H9 (cell line): ENCODE measurements at regions not wholly inside any gene's neighbourhood (a gene's known extent, or its start where the extent isn't known, plus 50 kb on each side); places are given as distances from the start of the nearest gene placed in this dataset.

Experiments used
- DNase-seq: peaks from one replicate; pipeline ENCODE4 v3.0.0-alpha.2; 2017
- H2AFZ ChIP-seq: one replicate; pipeline ENCODE4 v1.6.1; 2013; ENCODE audit warnings: mild to moderate bottlenecking, low read length, control low read depth, moderate library complexity
- H2AK5ac ChIP-seq: 2 replicates; pipeline ENCODE4 v1.6.1; 2013; ENCODE audit warnings: low read length, control low read depth, mixed read lengths; ENCODE audit not compliant: insufficient read length
- H2BK120ac ChIP-seq: one replicate; pipeline ENCODE4 v1.6.1; 2013; ENCODE audit warnings: low read depth, mild to moderate bottlenecking, low read length, control low read depth, inconsistent platforms; ENCODE audit not compliant: poor library complexity, severe bottlenecking
- H2BK12ac ChIP-seq: 2 replicates; pipeline ENCODE4 v1.6.1; 2013; ENCODE audit warnings: low read length, control low read depth, mixed read lengths, low read depth; ENCODE audit not compliant: insufficient read length
- H2BK15ac ChIP-seq: 2 replicates; pipeline ENCODE4 v1.6.1; 2013; ENCODE audit warnings: low read depth, low read length, control low read depth
- H2BK20ac ChIP-seq: one replicate; pipeline ENCODE4 v1.6.1; 2013; ENCODE audit warnings: low read depth, mild to moderate bottlenecking, low read length, control low read depth, inconsistent platforms; ENCODE audit not compliant: poor library complexity, severe bottlenecking
- H2BK5ac ChIP-seq: 2 replicates; pipeline ENCODE4 v1.6.1; 2013; ENCODE audit warnings: low read length, control low read depth, mixed read lengths; ENCODE audit not compliant: insufficient read length
- H3K14ac ChIP-seq: 2 replicates; pipeline ENCODE4 v1.6.1; 2013; ENCODE audit warnings: low read length, control low read depth; ENCODE audit not compliant: insufficient read depth
- H3K18ac ChIP-seq: 2 replicates; pipeline ENCODE4 v1.6.1; 2013; ENCODE audit warnings: low read depth, mild to moderate bottlenecking, mixed read lengths, low read length, control low read depth; ENCODE audit not compliant: insufficient read length
- H3K23ac ChIP-seq: 2 replicates; pipeline ENCODE4 v1.6.1; 2013; ENCODE audit warnings: low read length, control low read depth, mixed read lengths, low read depth; ENCODE audit not compliant: insufficient read length
- H3K23me2 ChIP-seq: 2 replicates; pipeline ENCODE4 v1.6.1; 2013; ENCODE audit warnings: low read depth, mild to moderate bottlenecking, mixed read lengths, low read length, control low read depth; ENCODE audit not compliant: insufficient read length, poor library complexity, severe bottlenecking
- H3K27ac ChIP-seq: 2 replicates; pipeline ENCODE4 v1.5.1; 2013; ENCODE audit warnings: low read length, control low read depth, mixed read lengths, low read depth; ENCODE audit not compliant: insufficient read length
- H3K27me3 ChIP-seq: 2 replicates; pipeline ENCODE4 v1.6.1; 2013; ENCODE audit warnings: low read length, control low read depth, inconsistent platforms; ENCODE audit not compliant: insufficient read depth
- H3K4ac ChIP-seq: 2 replicates; pipeline ENCODE4 v1.6.1; 2013; ENCODE audit warnings: low read depth, mild to moderate bottlenecking, control low read depth, inconsistent platforms, low read length, moderate library complexity
- H3K4me1 ChIP-seq: 2 replicates; pipeline ENCODE4 v1.6.1; 2013; ENCODE audit warnings: low read length, control low read depth, inconsistent platforms; ENCODE audit not compliant: insufficient read depth
- H3K4me2 ChIP-seq: 2 replicates; pipeline ENCODE4 v1.6.1; 2013; ENCODE audit warnings: low read length, control low read depth, mixed read lengths; ENCODE audit not compliant: insufficient read length, insufficient read depth
- H3K56ac ChIP-seq: 2 replicates; pipeline ENCODE4 v1.6.1; 2013; ENCODE audit warnings: low read depth, mild to moderate bottlenecking, mixed read lengths, low read length, control low read depth; ENCODE audit not compliant: insufficient read length
- H3K79me1 ChIP-seq: 2 replicates; pipeline ENCODE4 v1.6.1; 2013; ENCODE audit warnings: low read depth, mild to moderate bottlenecking, moderate library complexity, low read length, control low read depth, inconsistent platforms; ENCODE audit not compliant: insufficient read depth, poor library complexity, severe bottlenecking
- H3K79me2 ChIP-seq: 2 replicates; pipeline ENCODE4 v1.6.1; 2013; ENCODE audit warnings: low read length, control low read depth, inconsistent platforms; ENCODE audit not compliant: insufficient read depth
- H3K9ac ChIP-seq: 2 replicates; pipeline ENCODE4 v1.6.1; 2013; ENCODE audit warnings: low read length, control low read depth, mixed read lengths; ENCODE audit not compliant: insufficient read length; ENCODE audit errors: extremely low read depth
- H3K9me3 ChIP-seq: one replicate; pipeline ENCODE4 v1.6.1; 2013; ENCODE audit warnings: low read depth, low read length, inconsistent platforms; ENCODE audit not compliant: control insufficient read depth
- H3T11ph ChIP-seq: one replicate; pipeline ENCODE4 v1.6.1; 2013; ENCODE audit warnings: mild to moderate bottlenecking, low read length, control low read depth, inconsistent platforms
- H4K20me1 ChIP-seq: one replicate; pipeline ENCODE4 v1.6.1; 2013; ENCODE audit not compliant: control insufficient read depth, insufficient read length, insufficient read depth
- H4K5ac ChIP-seq: 2 replicates; pipeline ENCODE4 v1.6.1; 2013; ENCODE audit warnings: low read depth, mild to moderate bottlenecking, mixed read lengths, low read length, control low read depth; ENCODE audit not compliant: insufficient read length
- H4K8ac ChIP-seq: replicated peaks from 2 replicates; pipeline ENCODE4 v1.6.1; 2013; ENCODE audit warnings: low read length, control low read depth, mixed read lengths, low read depth; ENCODE audit not compliant: insufficient read length
- H4K91ac ChIP-seq: 2 replicates; pipeline ENCODE4 v1.6.1; 2013; ENCODE audit warnings: low read depth, mild to moderate bottlenecking, moderate library complexity, mixed read lengths, low read length, control low read depth; ENCODE audit not compliant: insufficient read length
- H3K27ac Mint-ChIP-seq, 3 experiments: 2 replicates in 2 of 3; 3 replicates in 1 of 3; pipeline ENCODE4 v1.8.0; 2020 to 2021; ENCODE audit warnings: mixed read lengths in 3 of 3, mild to moderate bottlenecking in 1 of 3, moderate library complexity in 1 of 3
- H3K27me3 Mint-ChIP-seq: 2 replicates; pipeline ENCODE4 v1.8.0; 2021; ENCODE audit warnings: low read depth, mild to moderate bottlenecking, moderate library complexity, mixed read lengths
- H3K36me3 Mint-ChIP-seq, 3 experiments: 2 replicates in 2 of 3; 3 replicates in 1 of 3; pipeline ENCODE4 v1.8.0; 2020 to 2021; ENCODE audit warnings: low read depth in 3 of 3, mixed read lengths in 3 of 3; ENCODE audit not compliant: insufficient read depth in 1 of 3
- H3K4me1 Mint-ChIP-seq, 2 experiments: 2 replicates each; pipeline ENCODE4 v1.8.0; 2020; ENCODE audit warnings: mixed read lengths in 2 of 2
- H3K4me3 Mint-ChIP-seq, 2 experiments: 2 replicates in 1 of 2; 3 replicates in 1 of 2; pipeline ENCODE4 v1.8.0; 2020 to 2021; ENCODE audit warnings: mild to moderate bottlenecking in 2 of 2, mixed read lengths in 2 of 2, moderate library complexity in 1 of 2
- H3K9me3 Mint-ChIP-seq, 2 experiments: 2 replicates in 1 of 2; 3 replicates in 1 of 2; pipeline ENCODE4 v1.8.0; 2020; ENCODE audit warnings: mild to moderate bottlenecking in 2 of 2, mixed read lengths in 2 of 2, moderate library complexity in 1 of 2
- CTCF ChIP-seq: fragments of 200-600 bp; sonication (generic); conservative IDR thresholded peaks from 3 replicates; pipeline ENCODE4 v1.8.0; 2021; ENCODE audit warnings: antibody characterized with exemption, mild to moderate bottlenecking
- WGBS: extraction: QIAGEN DNeasy Blood & Tissue Kit; methylation state at CpG from one replicate; pipeline ENCODE4 v1.1.7; 2013; ENCODE audit warnings: missing lambda C conversion rate, low lambda C conversion rate, mixed read lengths; ENCODE audit not compliant: insufficient read length; ENCODE audit errors: extremely low coverage; 5-methylcytosine and 5-hydroxymethylcytosine counted together

DNA sequence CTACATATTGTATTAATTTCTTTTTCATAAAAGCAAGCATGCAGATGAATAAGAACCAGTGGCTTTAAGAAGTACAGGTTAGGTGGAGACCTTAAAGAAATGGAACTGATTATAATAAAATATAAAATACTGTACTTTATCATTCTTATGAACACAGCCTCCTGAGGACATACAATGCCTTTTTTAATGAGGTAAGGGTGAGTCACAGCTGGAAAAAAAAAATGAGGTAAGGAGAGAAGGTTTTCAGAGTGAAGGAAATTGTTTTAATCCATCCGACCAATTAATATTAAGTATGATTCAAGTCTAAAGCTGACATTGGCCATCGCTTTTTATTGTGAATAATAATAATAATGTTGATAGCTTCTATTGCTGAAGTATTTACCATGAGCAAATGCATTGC is 170.3 kb upstream of the SOX2 start:
- no peaks in the 10 kb centered on the region for H3K79me2 ChIP-seq
- H3K27me3 Mint-ChIP-seq, result no peaks in the 10 kb centered on the region
- H3K79me1 ChIP-seq, result no peaks in the 10 kb centered on the region
- no peak overlapping the region for H3K23ac ChIP-seq
- H4K91ac ChIP-seq, result no peak overlapping the region
- H3K9ac ChIP-seq, result no peak overlapping the region
- no peak overlapping the region for H3K4ac ChIP-seq
- H3K9me3 Mint-ChIP-seq, result no peaks in the 10 kb centered on the region
- no peak overlapping the region for H3K56ac ChIP-seq
- H2BK120ac ChIP-seq, result no peak overlapping the region
- H3K14ac ChIP-seq, result no peak overlapping the region
- H4K5ac ChIP-seq, result no peak overlapping the region
- no peak for TF ChIP-seq CTCF
- no peaks in the 10 kb centered on the region for H3K27me3 ChIP-seq
- H4K20me1 ChIP-seq, result no peaks in the 10 kb centered on the region
- H3T11ph ChIP-seq, result no peak overlapping the region
- no peaks in the 10 kb centered on the region; a peak in 1 of 7 replicates for H3K36me3 Mint-ChIP-seq
- no peak overlapping the region for H3K4me3 Mint-ChIP-seq
- H2BK12ac ChIP-seq, result no peak overlapping the region
- H2BK5ac ChIP-seq, result no peak overlapping the region
- H2AK5ac ChIP-seq, result no peak overlapping the region
- no peak overlapping the region for H2BK20ac ChIP-seq
- H3K4me1 Mint-ChIP-seq, result no peaks in the 10 kb centered on the region
- H2BK15ac ChIP-seq, result no peak overlapping the region
- H3K27ac Mint-ChIP-seq, result no peak overlapping the region
- no peak overlapping the region for H2AFZ ChIP-seq
- H3K4me2 ChIP-seq, result no peak overlapping the region
- no peak overlapping the region for H3K27ac ChIP-seq
- no CpG with 5 or more reads among the region's 2 CpGs for WGBS
- no peaks in the 10 kb centered on the region for H3K4me1 ChIP-seq
- H3K23me2 ChIP-seq, result no peaks in the 10 kb centered on the region
- H3K9me3 ChIP-seq, result no peaks in the 10 kb centered on the region
- no peak for DNase-seq
- H3K18ac ChIP-seq, result no peak overlapping the region
- no peak overlapping the region for H4K8ac ChIP-seq
